Activated CD4-positive, CD25-positive, alpha-beta regulatory T cell treated with anti-CD3 and anti-CD28 coated beads, Interleukin-2, amount 50 U/mL, for 72 hours (primary cell): ENCODE measurements at regions not wholly inside any gene's neighbourhood (a gene's known extent, or its start where the extent isn't known, plus 50 kb on each side); places are given as distances from the start of the nearest gene placed in this dataset.

Experiments used
- DNase-seq: peaks from one replicate; pipeline ENCODE4 v3.0.0; 2021

DNA sequence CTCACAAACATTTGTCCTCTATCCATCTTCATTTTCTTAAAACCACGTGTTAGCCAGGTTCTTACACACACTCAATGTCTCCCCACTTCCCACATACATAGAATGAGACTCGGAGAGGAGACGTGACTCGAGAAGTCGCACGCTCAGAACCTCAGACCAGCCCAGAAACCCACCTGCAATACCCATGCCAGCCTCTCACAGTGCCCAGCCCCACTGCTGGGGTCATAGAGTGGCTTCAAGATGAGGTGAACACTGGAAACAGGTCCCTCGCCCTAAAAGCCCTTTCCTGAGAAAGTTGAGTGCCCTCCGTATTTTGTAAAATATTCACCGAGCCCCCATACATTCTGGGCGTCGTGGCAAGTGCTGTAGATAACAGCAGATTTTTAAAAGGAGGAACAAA is 487.4 kb downstream of the EIPR1 start:
- no peak for DNase-seq

DNA sequence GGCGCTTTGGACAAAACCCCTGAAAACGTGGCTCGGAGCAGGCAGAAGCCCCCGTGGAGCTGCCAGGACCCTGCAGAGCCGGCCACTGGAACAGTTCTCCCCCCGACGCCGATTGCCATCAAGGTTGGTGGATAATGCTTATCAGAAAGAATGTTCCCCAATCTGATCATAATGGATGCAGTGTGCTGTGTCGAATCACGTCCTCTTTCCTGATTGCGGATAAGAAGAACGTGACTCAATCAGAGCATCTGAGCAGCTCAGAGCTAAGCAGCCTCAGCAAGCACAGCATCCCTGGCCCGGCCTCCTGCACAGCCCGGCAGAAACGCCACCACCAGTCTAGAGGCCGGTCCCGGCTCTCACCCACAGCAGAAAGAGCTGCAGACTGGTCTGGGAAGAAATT is 488.0 kb downstream of the EIPR1 start:
- DNase-seq = no peak

DNA sequence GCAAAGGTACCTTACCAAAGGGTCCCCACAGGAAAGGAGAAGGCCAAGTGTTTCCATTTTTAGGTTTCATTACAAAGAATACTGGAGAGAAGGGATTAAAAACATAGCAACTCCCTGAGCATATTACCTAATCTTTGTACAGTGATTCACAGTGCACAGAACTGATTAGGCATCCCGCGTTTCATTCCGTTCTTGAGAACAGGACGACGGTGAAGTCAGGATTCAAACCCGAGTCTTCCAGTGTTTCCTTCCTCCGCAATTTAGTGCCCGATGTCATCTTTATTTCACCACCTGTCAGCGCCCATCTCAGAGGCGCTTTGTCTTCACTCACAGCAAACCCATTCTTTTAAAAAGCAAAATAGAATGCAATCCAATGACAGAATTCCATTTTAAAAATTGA is 488.5 kb downstream of the EIPR1 start:
- DNase-seq = no peak

DNA sequence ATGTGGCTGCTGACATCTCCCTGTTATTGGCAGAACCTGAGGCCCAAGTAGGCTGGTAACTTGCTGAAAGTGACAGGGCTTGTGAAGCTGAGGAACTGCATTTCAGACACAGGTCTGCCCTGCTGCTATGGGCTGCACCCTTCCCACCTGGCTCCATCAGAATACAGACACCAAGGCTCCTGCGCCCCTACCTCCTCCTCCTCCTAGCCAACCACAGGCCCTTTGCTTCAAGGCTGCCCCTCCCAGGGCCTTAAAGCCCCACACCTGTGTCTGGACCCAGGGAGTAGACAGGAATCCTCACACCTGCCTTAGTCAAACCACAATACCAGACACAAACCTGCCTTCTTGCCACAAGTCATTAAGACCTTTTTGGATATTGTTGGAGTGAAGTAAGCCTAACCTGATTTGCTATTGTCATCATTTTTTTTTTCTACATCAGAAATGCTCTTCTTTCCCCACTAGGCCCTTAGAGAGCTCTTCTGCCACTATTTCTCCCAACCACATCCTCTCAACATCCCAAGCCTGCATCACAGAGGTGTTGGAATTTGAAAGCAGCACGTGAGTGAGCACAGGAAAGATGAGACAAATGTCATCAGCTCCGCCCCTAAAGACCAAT is 489.7 kb downstream of the EIPR1 start:
- no peak for DNase-seq

DNA sequence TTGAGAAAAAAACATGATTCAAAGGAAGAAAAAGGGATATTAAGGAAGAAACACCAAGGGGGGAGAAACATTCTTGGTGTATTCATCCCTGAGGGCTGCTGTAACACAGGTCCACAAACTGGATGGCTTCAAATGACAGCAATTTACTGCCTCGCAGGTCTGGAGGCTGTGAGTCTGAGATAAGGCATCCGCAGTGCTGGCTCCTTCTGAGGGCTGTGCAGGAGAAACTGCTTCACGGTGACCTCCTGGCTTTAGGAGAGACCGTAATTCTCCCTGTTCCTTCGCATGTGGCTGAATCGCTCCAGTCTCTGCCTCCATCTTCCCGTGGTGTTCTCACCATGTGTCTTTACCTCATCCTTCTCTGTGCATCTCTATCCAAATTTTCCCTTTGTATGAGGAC is 490.7 kb downstream of the EIPR1 start:
- DNase-seq = no peak

DNA sequence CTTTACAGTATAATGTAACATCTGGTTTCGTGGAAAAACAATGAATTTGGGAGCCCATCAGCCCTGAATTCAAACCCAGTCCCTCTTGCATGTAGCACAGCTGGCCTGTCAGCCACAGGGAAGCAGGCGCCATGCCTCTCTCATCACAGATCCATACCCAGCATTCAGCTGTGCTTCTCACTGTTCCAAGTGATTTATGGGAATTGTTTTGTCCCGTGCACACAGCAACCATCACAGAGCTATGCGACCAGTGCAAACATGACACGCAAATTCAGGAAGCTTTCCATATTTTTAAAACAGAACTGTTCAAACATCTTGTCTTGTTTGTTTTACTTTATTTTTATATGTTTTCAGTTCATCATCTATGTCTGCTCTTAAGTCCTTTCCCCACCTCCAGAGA is 496.1 kb downstream of the EIPR1 start:
- DNase-seq = no peak

DNA sequence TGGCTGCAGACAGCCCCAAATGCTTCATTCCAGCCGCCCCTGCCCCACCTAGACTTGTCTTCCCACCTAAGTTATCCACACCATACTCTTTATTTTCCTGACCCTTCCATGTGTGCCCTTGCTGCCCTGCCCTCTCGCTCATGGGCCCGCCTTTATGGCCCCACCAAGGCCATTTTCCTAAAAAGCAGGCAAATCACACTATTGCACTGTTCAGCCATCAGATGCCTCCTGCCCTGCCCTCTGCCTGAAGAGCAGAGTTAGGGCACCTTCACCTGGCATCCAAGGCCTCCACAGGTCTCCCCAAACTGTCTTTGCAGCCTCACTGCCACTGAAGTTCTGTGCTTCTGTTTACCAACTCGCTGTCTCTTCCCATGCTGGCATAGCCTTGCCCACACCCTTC is 496.7 kb downstream of the EIPR1 start:
- no peak for DNase-seq

DNA sequence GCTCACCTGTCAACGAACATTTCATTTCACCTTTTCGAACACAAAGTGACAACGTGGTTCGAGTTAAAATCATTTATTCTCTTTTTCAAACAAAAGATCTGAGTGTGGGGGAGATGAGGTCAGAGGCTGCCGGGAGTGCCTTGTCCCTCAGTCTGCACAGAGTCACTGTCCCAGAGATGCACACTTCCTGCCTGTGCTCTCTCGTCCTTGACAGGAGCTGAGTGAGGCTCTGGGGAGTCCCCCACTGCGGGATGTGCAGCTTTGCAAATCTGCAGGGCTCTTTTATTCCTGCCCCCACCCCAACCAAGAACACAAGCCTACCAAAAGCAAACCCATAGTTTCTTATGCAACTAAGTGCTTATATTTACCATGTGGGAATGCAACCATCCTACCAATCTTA is 497.8 kb downstream of the EIPR1 start:
- DNase-seq = no peak

DNA sequence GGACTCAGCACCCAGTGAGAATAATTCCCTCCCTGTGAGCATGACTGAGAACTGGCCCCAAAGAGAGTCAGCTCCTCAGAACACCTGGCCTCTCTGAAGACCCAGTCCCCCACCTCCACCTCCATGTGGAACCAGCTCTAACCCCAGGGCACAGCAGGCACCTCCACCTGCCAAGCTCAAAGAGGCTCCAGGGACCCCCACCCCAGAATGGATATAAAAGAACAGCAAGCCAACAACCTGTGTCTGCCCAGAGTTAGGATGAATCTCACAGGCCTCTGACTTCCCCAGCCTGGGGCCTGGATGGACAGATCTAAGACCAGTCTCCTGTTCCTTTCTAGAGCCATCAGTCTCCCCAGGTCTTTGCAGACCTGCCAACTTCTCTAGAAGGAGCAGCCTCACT is 498.5 kb downstream of the EIPR1 start:
- DNase-seq = no peak

DNA sequence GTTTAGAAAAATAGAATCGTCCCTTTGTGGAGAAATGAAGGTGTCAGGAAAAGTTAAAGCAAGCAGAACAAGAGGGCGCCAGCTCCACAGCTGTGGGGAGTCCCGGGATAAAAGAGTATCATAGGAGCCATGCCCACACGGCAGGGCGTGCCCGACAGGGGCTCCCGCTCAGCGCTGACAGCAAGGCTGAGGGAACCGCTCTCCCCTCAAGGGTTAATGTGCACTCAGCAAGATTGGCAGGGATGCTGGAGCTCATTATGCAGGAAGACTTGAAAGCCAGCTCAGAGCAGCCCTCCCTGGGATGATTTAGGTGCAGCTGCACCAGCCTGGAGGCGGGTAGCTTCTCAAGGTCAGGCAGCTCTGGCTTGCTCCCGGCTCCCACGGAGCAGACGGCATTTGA is 500.2 kb downstream of the EIPR1 start:
- DNase-seq = no peak

DNA sequence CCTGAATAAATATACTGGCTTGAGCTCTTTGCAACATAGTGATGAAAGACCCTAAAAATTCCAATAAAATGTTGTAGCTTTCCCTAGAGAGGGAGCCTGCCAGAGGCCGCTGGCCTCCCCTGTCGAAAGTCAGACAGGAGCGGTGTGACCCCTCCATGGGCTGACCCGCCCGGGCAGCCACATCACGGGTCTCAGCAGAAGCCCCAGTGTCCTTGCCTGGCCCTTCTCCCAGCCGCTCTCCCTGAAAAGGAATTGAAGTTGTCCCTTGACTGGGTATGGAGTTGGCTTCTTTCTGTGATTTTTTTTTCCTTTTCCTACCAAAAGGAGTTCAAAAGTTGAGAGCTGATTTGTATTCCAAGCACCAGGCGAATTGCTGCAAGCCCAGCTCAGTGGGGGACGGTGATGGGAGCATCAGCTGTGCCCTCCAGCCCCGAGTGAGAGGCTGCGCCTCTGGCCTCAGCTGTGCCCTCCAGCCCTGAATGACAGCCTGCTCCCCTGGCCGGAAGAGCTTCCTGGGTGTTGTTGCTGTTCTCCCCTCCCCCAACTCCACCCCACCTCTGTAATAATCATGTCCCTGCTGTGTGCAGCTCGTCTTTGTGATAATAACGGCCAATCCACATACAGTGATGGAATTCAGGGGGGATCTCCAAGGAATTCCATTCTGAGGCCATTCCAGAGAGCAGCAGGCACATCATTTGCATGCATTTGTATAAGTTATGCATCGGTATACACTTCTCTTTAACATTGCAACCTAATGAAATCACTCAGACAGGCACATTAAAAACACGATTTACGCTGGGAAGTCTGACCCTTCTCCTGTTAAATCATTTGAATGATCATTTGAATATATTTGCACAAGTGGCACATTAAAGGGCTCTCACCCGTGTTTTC is 501.0 kb downstream of the EIPR1 start:
- DNase-seq = no peak

DNA sequence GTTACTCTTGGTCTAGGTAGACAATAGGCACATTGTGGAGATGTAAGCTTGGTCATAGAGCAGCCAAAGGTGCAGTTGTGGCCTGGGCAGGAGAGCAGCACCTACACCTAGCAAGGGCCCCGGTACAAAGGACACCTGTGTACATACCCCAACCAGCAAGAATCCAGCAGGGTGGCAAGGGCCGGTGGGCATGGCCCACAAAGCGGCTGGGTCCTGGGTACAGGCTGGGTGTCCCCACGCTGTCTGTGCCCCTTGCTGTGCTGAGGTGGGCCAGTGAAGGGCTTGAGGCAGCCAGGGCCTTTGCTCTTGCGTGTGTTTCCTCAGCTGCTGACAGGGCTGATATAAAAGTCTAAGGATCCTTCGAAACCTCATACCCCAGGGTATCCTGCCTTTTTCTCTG is 501.8 kb downstream of the EIPR1 start:
- no peak for DNase-seq

DNA sequence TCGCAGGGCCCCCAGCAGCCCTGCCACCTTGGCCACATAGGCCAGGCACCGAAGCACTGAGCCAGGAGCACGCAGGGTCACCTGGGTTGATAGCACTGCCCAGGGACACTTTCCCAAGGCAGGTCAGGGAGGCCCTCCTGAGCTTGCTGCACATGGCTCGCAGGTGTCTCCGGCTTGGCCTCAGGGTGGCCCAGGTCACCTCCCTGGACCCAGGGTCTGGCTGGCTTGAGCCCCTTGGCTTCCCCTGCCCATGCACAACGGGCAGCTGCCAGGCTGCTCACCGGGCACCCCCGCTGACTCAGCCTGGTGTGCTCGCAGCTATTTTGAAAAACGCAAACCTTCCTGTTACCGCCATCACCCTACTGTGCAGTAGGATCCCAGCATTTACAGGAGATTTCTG is 502.3 kb downstream of the EIPR1 start:
- no peak for DNase-seq

DNA sequence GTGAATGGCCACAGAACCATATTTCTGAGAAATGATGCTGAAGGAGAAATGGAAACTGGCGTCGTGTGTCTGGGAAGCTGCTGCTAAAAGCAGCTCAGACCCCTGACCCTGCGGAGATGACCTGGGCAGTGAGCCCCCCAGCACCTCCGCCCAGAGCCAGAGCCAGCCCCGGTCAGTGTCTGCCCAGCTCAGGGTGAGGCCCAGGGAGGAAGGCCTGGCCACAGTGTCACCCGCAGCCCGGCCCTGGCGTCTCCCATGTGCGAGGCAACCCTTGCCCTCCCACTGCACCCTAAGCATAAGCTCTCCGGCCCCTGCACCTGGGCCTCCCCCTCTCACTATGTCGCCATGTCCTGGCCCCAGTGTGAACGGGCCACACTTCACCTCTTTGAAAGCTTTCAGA is 502.8 kb downstream of the EIPR1 start:
- DNase-seq = no peak

DNA sequence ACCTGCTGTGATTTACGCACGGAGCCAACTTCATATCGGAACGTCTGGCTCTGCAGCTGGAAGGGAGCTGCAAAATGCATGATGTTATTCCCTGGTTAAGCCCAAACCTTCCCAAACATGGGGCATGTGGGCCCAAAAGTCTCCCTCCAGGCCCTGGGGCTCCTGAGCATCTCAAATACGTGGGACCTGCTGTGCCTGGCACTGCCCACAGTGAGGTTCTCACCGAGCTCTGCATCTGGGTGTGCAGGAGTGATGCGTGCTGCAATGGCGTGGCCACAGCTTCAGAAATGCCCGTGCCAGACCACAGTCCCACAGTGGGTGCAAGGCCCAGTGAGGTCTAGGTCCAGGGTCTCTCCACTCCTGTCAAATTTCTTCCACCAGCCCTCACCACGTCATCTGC is 503.3 kb downstream of the EIPR1 start:
- no peak for DNase-seq

DNA sequence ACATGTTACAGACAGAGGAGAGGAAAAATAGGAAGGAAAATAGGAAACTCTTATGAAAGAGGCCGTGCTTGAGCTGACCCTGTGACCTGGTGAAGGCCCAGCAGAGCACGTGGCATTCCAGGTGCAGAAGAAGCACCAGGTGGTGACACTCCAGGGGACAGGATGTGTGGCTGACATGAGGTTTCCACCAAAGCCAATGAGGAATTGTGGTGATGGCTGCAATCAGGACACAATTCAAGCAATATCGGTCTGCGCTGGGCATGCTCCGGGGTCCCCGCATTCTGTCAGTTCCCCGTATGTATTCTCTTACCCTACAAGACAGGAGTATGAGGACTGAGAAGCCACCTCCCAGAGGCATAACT is 504.2 kb downstream of the EIPR1 start:
- no peak for DNase-seq

DNA sequence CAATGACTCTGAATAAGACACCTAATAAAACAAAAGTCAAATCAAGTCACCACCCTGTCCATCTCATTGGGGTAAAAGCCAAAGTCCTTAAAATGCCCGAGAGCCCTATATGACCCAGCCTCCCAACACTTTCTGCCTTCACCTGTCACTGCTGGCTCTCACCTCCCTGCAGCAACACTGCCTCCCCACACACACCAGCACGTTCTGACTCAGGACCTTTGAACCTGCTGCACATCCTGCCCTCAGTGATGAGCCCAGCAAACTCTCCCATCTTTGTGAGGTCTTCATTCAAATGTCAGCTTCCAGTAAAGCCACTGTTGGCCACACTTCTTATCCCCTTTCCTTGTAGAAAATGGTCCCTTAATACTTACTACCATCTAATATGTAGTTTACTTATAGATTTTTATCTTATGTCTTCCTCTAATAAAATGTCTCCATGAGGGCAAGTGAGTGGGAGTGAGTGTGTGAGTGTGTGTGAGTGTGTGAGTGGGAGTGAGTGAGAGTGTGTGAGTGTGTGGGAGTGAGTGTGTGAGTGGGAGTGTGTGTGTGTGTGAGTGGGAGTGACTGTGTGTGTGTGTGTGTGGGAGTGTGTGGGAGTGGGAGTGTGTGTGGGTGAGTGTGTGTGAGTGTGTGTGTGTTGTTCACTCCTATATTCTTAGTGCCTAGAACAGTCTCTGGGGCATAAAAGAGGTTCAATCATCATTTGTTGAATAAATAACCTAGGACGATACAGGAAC is 504.7 kb downstream of the EIPR1 start:
- DNase-seq = no peak

DNA sequence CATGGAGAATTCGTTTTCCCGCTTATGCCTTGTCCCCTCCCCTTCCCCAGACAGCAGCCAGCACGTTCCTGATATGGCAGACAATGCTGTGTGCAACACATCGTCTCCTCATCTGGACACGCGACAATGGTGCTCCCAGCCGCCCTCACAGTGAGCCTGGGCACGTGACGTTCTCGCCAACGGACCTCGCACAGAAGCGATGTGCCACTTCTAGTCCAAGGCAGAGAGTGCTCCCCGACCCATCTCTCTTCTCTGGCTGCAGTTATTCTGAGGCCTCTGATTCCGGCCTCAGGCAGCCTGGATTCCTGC is 505.4 kb downstream of the EIPR1 start:
- DNase-seq = no peak

DNA sequence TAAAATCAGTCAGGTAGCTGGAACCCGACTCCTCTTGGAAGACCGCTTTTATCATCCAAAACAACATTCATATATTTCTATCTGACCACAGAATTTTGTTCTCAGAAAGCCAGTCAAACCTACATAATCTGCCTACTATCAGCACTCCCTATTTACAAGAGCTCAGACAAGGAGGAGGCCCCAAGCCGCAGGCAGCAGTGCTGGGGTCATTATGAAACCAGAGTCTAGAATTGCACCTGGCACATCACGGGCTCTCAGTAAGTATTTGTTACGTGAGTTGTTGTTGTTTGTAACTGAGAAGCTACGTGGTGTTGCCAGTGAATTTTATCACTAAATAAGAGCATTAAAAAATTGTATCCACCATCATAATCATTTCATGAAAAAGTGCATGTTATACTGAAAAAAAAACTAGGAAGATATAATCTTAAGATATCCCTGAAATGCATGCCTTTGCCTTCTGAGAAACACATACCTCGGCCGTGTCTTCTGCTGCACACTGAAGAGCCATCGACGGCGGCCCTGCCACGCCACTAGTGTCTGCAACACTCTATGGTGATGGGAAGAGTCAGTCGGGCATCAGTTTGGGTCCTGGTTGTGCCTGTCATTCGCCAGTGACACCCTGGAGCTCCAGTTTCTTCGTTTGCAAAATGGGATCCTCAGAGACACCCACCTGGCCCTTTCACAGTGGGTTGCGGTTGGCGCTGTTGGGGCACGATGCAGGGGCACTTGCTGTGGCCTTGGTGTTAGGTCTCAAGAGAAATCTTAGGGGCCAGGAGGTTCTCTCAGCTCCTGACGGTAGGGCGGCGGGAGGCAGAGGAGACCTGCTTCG is 505.9 kb downstream of the EIPR1 start:
- no peak for DNase-seq

DNA sequence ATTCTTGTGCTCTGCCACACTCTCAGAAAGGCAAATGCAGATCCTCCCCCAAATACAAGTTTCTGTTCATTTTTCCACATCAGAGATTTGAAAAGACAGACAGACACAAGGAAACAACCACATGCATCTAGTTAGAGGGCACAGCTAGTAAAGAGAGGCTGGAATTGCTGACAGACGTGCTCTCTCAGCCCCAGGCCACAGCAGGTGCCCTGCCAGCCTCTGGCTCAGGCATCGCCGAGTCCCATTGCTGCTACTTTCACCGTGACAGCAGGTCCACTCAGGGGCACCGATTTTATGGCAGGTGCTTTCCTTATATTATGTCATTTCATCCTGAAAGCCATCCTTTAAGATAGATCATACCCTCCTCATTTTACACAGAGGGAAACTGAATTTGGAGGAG is 507.5 kb downstream of the EIPR1 start:
- DNase-seq = no peak

DNA sequence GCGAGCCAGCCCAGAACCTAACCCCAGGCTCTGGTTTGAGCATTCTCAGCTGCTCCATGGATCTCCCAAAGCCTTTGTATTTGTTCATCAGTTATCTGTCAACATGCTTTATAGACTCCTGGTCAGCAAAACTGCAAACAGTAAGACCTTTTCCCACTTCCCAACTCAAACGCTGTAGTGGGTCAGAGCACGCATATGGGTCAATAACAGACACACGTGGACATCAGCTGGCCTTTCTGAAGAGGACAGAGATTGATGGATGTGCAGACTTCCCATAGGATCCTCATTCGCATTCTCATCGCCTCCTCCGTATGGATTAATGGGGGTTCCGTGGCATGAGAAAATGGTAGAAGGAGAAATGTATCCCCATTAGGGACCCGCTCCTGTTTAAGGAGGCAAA is 508.1 kb downstream of the EIPR1 start:
- no peak for DNase-seq

DNA sequence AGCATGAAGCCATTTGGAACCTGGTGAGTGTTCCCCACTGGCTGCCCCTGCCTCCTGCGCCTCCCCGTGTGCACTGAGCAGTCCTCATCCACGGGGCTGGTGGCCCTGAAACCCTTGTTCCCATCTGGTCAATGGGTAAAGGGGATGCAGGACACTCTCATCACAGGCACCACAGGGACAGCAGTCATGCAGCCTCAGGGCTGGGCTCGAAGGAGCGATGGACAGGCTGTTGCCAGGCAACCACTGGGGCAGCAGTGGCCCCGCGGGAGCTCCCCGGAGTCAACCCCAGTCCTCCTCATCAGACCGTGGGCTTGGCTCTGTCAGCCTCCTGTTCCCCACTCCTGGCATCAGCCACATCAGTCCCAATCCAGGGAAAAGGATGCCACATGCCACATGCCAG is 509.5 kb downstream of the EIPR1 start:
- no peak for DNase-seq

DNA sequence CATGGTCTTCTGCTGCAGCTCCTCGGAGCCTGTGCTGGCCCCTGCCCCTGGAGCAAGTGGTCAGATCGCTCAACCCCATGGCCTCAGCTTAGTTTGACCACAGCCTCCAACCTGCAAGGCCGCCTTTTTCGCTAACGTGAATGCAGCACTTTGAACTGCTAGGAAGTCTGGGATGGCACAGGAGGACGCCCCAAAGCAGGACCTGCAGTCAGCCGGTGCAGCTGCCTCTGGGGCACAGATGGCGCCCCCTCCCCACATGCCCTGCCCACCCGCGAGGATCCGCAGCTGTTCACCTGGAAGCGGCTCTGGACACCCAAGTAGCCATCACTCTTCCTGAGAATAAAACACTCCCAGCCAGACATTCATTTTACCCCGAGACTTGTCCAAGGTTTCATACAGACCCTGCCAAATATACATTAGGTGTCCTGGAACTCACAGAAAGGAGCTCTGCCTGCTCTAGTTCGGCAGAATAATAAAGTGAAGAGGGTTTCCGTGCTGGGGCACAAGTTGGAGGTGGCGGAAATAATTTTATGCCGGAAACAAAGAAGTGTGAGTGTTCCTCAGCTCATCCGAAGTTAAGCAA is 510.1 kb downstream of the EIPR1 start:
- no peak for DNase-seq
